Thyroid gland (tissue), 4 donors: ENCODE measurements at regions not wholly inside any gene's neighbourhood (a gene's known extent, or its start where the extent isn't known, plus 50 kb on each side); places are given as distances from the start of the nearest gene placed in this dataset.

Source experiments
- DNase-seq, 2 donors: peaks; one replicate each; pipeline ENCODE4 v3.0.0-alpha.2; 2019
- H3K27ac ChIP-seq, 3 donors: fragments of 200-600 bp; sonication (generic); 1 replicate in 2 of 3; 2 replicates in 1 of 3; pipeline ENCODE4 v1.5.1; 2016 to 2019; ENCODE audit warnings: mild to moderate bottlenecking in 1 of 3, moderate library complexity in 1 of 3
- H3K27me3 ChIP-seq: fragments of 200-600 bp; sonication (generic); one replicate; pipeline ENCODE4 v1.5.1; 2019
- H3K36me3 ChIP-seq, 2 donors: fragments of 200-600 bp; sonication (generic); one replicate each; pipeline ENCODE4 v1.5.1; 2016 to 2019
- H3K4me1 ChIP-seq, 2 donors: fragments of 200-600 bp; sonication (generic); one replicate each; pipeline ENCODE4 v1.5.1; 2017 to 2019
- H3K4me3 ChIP-seq, 3 donors: fragments of 200-600 bp; sonication (generic); replicated peaks in 1 of 3; 1 replicate in 2 of 3; 2 replicates in 1 of 3; pipeline ENCODE4 v1.5.1; 2016; ENCODE audit warnings: mild to moderate bottlenecking in 1 of 3
- H3K9me3 ChIP-seq: fragments of 200-600 bp; sonication (generic); one replicate; pipeline ENCODE4 v1.5.1; 2017
- POLR2A ChIP-seq, 2 donors: fragments of 450-650 bp; IDR thresholded peaks; one replicate each; pipeline ENCODE4 v1.6.1; 2017; ENCODE audit warnings: antibody characterized with exemption in 2 of 2, mild to moderate bottlenecking in 2 of 2, moderate library complexity in 1 of 2
- WGBS, 2 donors: methylation state at CpG; one replicate each; pipeline ENCODE4 v1.1.5; 2017; 5-methylcytosine and 5-hydroxymethylcytosine counted together
- intact Hi-C: fragments of 100-400 bp; cut with DNase I; formaldehyde crosslinking; loops from one replicate; pipeline ENCODE4 v1.15.1; 2023
- TF ChIP-seq, protein P1 (sequence below), 6 experiments: fragments of 200-600 bp in 3 of 6; fragments of 450-650 bp in 3 of 6; sonication (generic) in 3 of 6; IDR thresholded peaks; one replicate each; pipeline ENCODE4 v1.5.1; 2016 to 2019; ENCODE audit warnings: antibody characterized with exemption in 6 of 6, mild to moderate bottlenecking in 2 of 6, inconsistent platforms in 1 of 6, moderate library complexity in 1 of 6

DNA sequence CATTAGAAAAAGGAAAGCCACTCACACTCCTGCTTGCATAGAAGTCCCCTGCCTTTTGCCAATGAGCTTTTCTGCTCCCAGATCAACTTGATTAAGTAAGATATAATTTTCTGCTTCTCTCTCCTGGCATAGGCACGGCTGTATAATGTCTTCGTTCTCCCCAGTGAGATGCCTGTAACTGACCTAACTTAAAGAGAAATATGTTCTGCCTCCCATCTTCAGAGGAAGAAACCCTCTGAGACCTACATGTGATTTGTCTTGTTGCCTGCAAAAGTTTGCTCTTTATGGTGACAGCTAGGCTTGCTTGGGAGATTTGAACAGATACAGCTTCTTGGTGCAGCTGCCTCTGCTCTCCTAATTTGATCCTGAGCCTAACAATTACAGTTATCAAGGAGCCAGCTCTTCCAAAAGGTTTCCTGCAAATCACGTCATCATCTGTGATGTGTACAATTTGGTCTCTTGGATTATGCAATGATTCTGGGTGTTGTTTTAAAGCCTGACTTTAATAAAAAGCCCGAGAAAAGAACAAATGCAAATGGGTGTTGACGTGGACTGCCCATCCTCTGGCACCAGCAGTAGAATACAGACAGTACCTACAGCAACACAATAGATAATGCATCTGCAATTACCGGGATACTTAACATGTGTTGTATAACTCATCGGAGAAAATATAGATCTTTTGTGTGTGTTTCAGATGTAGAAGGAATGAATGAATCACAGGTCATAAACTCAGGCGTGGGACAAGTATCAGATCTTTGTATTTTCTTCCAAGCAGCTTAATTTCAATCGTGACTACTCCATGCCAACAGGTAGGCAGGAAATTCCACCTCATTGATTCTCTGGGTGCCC lies 76.2 kb upstream of the KAZN start:
- no peaks in the 10 kb centered on the region for H3K27me3 ChIP-seq
- no peaks in the 10 kb centered on the region for H3K36me3 ChIP-seq
- 69 to 78% methylated on average over 9 of the region's 9 CpGs for WGBS, 2 donors
- H3K9me3 ChIP-seq: no peaks in the 10 kb centered on the region
- intact Hi-C loops: no loop called here
- no peaks in the 10 kb centered on the region for H3K4me1 ChIP-seq
- peak overlapping the region in 1 of 3 donors; percentile 15 for H3K27ac ChIP-seq
- no peak overlapping the region for H3K4me3 ChIP-seq
- DNase-seq: no peak
- TF ChIP-seq, protein P1, sequence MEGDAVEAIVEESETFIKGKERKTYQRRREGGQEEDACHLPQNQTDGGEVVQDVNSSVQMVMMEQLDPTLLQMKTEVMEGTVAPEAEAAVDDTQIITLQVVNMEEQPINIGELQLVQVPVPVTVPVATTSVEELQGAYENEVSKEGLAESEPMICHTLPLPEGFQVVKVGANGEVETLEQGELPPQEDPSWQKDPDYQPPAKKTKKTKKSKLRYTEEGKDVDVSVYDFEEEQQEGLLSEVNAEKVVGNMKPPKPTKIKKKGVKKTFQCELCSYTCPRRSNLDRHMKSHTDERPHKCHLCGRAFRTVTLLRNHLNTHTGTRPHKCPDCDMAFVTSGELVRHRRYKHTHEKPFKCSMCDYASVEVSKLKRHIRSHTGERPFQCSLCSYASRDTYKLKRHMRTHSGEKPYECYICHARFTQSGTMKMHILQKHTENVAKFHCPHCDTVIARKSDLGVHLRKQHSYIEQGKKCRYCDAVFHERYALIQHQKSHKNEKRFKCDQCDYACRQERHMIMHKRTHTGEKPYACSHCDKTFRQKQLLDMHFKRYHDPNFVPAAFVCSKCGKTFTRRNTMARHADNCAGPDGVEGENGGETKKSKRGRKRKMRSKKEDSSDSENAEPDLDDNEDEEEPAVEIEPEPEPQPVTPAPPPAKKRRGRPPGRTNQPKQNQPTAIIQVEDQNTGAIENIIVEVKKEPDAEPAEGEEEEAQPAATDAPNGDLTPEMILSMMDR (IDR thresholded peaks at IDR 0.05): no peak
- TF ChIP-seq POLR2A (IDR thresholded peaks at IDR 0.05): no peak

GRCh38 chr1:14522926-14523241 lies 75.6 kb upstream of the KAZN start:
- Histone ChIP-seq H3K27ac (peak overlapping the region in 1 of 3 donors; percentile 15), H3K9me3 (no peaks in the 10 kb centered on the region), H3K4me3 (no peak overlapping the region), H3K36me3 (no peaks in the 10 kb centered on the region), H3K27me3 (no peaks in the 10 kb centered on the region), H3K4me1 (no peaks in the 10 kb centered on the region)
- TF ChIP-seq, protein P1 (IDR thresholded peaks at IDR 0.05): no peak
- TF ChIP-seq POLR2A (IDR thresholded peaks at IDR 0.05): no peak
- 74 to 79% methylated on average over 4 of the region's 4 CpGs for WGBS, 2 donors
- intact Hi-C loops: no loop called here
- DNase-seq: no peak

DNA sequence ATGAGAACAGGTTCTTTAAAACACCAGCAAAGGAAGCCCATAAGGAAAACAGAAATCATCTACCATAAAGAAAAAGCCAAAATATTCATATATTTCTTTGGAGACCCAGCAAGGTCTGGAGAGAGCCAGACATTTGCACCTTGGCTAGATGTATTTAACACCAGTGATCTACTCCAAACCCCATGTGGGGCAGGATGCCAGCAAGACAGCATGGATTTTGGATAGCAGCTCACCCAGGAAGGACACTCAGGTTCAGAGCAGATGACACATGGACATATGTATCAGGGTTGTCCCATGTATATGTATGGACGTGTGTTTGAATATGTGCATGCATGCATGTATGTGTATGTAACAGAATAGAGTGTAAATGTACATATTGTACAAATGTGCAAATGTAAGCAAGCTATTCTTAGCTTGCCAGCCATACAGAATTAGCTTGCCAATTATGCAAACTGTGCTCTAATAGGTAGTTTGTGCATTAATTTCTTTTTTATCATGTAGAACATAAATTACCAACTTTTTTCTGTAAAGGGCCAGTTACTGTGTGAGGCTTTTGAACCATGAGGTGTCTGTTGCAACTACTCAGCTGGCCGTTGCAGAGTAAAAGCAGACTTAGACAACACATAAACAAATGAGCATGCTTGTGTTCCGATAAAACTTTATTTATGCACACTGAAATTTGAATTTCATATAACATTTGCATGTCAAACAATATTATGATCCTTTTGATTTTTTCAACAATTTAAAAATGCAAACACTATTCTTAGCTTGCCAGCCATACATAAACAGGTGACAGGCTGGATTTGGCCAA lies 73.5 kb upstream of the KAZN start:
- no peaks in the 10 kb centered on the region for H3K4me1 ChIP-seq
- TF ChIP-seq POLR2A (IDR thresholded peaks at IDR 0.05): no peak
- TF ChIP-seq, protein P1 (IDR thresholded peaks at IDR 0.05): no peak
- intact Hi-C loops: no loop called here
- no peak overlapping the region for H3K4me3 ChIP-seq
- no peaks in the 10 kb centered on the region for H3K27me3 ChIP-seq
- WGBS, 2 donors: 88 to 93% methylated on average over 3 of the region's 3 CpGs
- no peak for DNase-seq
- H3K27ac ChIP-seq: no peak overlapping the region
- no peaks in the 10 kb centered on the region for H3K9me3 ChIP-seq
- H3K36me3 ChIP-seq: no peaks in the 10 kb centered on the region

DNA sequence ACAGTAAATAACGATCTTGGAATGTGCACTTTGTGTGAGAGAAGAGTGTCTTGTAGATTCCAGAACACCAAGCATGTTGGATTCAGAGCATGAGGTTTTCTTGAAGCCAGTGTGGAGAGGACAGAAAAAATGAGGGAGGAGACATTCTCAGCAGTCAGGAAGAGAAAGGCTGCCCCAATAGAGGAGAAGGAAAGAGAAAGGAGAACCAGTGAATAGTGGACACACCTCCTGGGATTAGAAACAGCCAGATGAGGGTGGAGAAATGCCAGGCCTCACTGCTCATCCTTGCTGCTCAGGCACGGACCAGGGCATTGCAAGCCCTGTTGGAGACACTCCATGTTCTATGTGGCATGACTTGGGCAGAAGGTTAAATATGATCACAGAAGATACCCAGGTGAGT lies 69.0 kb upstream of the KAZN start:
- Histone ChIP-seq H3K4me1 (no peaks in the 10 kb centered on the region), H3K36me3 (no peaks in the 10 kb centered on the region), H3K4me3 (no peak overlapping the region), H3K27ac (no peak overlapping the region), H3K9me3 (no peaks in the 10 kb centered on the region), H3K27me3 (no peaks in the 10 kb centered on the region)
- TF ChIP-seq POLR2A (IDR thresholded peaks at IDR 0.05): no peak
- TF ChIP-seq, protein P1 (IDR thresholded peaks at IDR 0.05): no peak
- intact Hi-C loops: no loop called here
- WGBS, 2 donors: 21 to 38% methylated on average over 2 of the region's 2 CpGs
- DNase-seq: peak; percentile 15 to 41

GRCh38 chr1:14531519-14531918 lies 67.0 kb upstream of the KAZN start:
- intact Hi-C loops: no loop called here
- H3K27me3 ChIP-seq: no peaks in the 10 kb centered on the region
- H3K36me3 ChIP-seq: no peaks in the 10 kb centered on the region
- WGBS, 2 donors: 87 to 90% methylated on average over 4 of the region's 4 CpGs
- no peaks in the 10 kb centered on the region for H3K9me3 ChIP-seq
- no peak for DNase-seq
- no peak overlapping the region for H3K4me3 ChIP-seq
- no peaks in the 10 kb centered on the region for H3K4me1 ChIP-seq
- H3K27ac ChIP-seq: no peak overlapping the region
- TF ChIP-seq, protein P1 (IDR thresholded peaks at IDR 0.05): no peak
- no peak for TF ChIP-seq POLR2A (IDR thresholded peaks at IDR 0.05)
